Stomach (tissue), 8 donors: ENCODE measurements at regions not wholly inside any gene's neighbourhood (a gene's known extent, or its start where the extent isn't known, plus 50 kb on each side); places are given as distances from the start of the nearest gene placed in this dataset.
"Not testable (repeated sequence)": the region's sequence is repeated elsewhere in the genome, so short reads cannot be mapped to it uniquely, and the experiment has no call there.

ENCODE experiments used
- DNase-seq, 2 donors: peaks; one replicate each; pipeline versions ENCODE4 v3.0.0 to v3.0.0-alpha.2; 2013 to 2019
- H3K27ac ChIP-seq, 5 donors: fragments of 200-600 bp in 4 of 5; sonication (generic) in 4 of 5; one replicate each; pipeline ENCODE4 v1.5.1; 2013 to 2019; ENCODE audit warnings: mild to moderate bottlenecking in 1 of 5, moderate library complexity in 1 of 5
- H3K27me3 ChIP-seq, 3 donors: fragments of 200-600 bp; sonication (generic); one replicate each; pipeline ENCODE4 v1.5.1; 2017 to 2019; ENCODE audit warnings: mixed run types in 1 of 3
- H3K36me3 ChIP-seq, 4 donors: fragments of 200-600 bp; sonication (generic); 1 replicate in 3 of 4; 2 replicates in 1 of 4; pipeline ENCODE4 v1.5.1; 2016 to 2019
- H3K4me1 ChIP-seq, 4 donors: fragments of 200-600 bp; sonication (generic); one replicate each; pipeline ENCODE4 v1.5.1; 2016 to 2019
- H3K4me3 ChIP-seq, 4 donors: fragments of 200-600 bp; sonication (generic) in 3 of 4; one replicate each; pipeline ENCODE4 v1.5.1; 2016 to 2019; ENCODE audit warnings: mild to moderate bottlenecking in 1 of 4
- H3K9me3 ChIP-seq, 4 donors: fragments of 200-600 bp; sonication (generic); one replicate each; pipeline ENCODE4 v1.5.1; 2016 to 2019
- EP300 ChIP-seq: sonication (generic); formaldehyde crosslinking; IDR thresholded peaks from one replicate; pipeline ENCODE4 v1.6.1; 2017; ENCODE audit warnings: antibody characterized with exemption
- POLR2A ChIP-seq, 4 donors: fragments of 450-650 bp; IDR thresholded peaks; one replicate each; pipeline ENCODE4 v1.6.1; 2016; ENCODE audit warnings: antibody characterized with exemption in 4 of 4, control low read depth in 2 of 4, mild to moderate bottlenecking in 1 of 4, moderate library complexity in 1 of 4
- POLR2AphosphoS5 ChIP-seq, 3 donors: sonication (generic); formaldehyde crosslinking; IDR thresholded peaks; one replicate each; pipeline ENCODE4 v1.6.1; 2016; ENCODE audit warnings: antibody characterized with exemption in 3 of 3
- WGBS, 5 donors: extraction: QIAGEN DNeasy Blood & Tissue Kit in 3 of 5; methylation state at CpG; one replicate each; pipeline versions ENCODE4 v1.1.5 to v1.1.7; 2013 to 2018; 5-methylcytosine and 5-hydroxymethylcytosine counted together
- intact Hi-C: fragments of 100-400 bp; cut with DNase I; formaldehyde crosslinking; loops from one replicate; pipeline ENCODE4 v1.15.1; 2023; ENCODE audit warnings: low total_unique reads
- TF ChIP-seq, protein P1 (sequence below), 7 experiments: fragments of 450-650 bp in 4 of 7; fragments of 200-600 bp in 3 of 7; sonication (generic) in 3 of 7; IDR thresholded peaks; one replicate each; pipeline ENCODE4 v1.5.1; 2016 to 2019; ENCODE audit warnings: antibody characterized with exemption in 7 of 7, control low read depth in 2 of 7, mild to moderate bottlenecking in 1 of 7
- donor health status: healthy with polysubstance abuse.
- donor health status: Bipolar disorder and iron deficiency.
- donor health status: healthy.

DNA sequence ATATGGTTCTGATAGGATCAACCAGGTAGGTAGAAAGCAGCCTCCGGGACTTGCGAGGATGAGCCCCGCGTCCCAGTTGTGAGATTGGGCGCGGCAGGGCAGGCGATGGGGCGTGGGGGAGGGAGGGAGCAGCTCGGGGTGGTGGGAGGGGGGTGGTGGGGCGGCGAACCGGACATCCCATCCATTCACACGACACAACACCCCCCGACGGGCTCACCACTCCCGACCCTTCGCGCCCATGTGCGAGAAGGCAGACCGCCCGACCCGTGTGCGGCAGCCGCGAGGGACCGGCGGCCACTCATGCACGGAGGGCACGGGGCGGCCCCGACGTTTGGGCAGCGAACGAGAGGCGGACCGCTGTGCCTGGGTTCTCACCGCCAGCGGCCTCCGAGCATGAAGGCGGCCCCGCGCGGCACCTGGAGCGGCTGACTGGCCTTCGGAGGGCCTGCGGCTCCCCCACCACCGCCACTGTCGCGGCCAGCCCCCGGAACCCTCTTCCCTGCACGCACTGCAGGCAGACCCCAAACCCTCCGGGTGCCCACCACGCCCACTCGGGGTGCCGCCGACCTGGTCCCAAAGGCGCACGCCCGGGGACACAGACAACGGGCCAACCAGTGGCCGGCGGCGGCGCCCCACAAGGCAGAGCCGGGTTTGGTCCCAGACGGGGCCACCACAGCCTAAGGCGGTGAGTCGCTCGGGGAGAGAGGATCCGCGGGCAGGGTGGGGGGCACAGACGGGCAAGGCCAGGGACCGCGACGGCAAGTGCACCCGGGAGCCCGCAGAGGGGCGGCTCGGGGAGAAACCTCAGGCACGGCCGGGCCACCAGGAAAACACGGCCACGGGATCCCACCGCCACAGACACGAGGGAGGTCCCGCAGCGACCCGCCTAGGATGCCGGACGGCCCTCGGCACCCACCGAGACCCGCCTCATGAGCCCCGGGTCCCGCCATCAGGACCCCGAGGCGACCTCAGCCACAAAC is 769.2 kb upstream of the DEFB115 start:
- 35 to 58% (median 50%) methylated on average over 44 to 97 of the region's 97 CpGs for WGBS, 5 donors
- TF ChIP-seq, protein P1, sequence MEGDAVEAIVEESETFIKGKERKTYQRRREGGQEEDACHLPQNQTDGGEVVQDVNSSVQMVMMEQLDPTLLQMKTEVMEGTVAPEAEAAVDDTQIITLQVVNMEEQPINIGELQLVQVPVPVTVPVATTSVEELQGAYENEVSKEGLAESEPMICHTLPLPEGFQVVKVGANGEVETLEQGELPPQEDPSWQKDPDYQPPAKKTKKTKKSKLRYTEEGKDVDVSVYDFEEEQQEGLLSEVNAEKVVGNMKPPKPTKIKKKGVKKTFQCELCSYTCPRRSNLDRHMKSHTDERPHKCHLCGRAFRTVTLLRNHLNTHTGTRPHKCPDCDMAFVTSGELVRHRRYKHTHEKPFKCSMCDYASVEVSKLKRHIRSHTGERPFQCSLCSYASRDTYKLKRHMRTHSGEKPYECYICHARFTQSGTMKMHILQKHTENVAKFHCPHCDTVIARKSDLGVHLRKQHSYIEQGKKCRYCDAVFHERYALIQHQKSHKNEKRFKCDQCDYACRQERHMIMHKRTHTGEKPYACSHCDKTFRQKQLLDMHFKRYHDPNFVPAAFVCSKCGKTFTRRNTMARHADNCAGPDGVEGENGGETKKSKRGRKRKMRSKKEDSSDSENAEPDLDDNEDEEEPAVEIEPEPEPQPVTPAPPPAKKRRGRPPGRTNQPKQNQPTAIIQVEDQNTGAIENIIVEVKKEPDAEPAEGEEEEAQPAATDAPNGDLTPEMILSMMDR (IDR thresholded peaks at IDR 0.05) = no peak
- no peak for TF ChIP-seq EP300
- TF ChIP-seq POLR2AphosphoS5 (IDR thresholded peaks at IDR 0.05) = no peak
- no peak for TF ChIP-seq POLR2A (IDR thresholded peaks at IDR 0.05)
- H3K27ac ChIP-seq = no peak overlapping the region
- peaks cover 2 to 78% (median 66%) of the 10 kb centered on the region in 4 donors for H3K9me3 ChIP-seq
- no peaks in the 10 kb centered on the region for H3K4me1 ChIP-seq
- H3K27me3 ChIP-seq = peaks cover 0 to 37% (median 6%) of the 10 kb centered on the region in 3 donors
- no peak for DNase-seq
- intact Hi-C loops = no loop called here
- H3K4me3 ChIP-seq = peak overlapping the region in 1 of 4 donors; percentile 17
- no peaks in the 10 kb centered on the region for H3K36me3 ChIP-seq

DNA sequence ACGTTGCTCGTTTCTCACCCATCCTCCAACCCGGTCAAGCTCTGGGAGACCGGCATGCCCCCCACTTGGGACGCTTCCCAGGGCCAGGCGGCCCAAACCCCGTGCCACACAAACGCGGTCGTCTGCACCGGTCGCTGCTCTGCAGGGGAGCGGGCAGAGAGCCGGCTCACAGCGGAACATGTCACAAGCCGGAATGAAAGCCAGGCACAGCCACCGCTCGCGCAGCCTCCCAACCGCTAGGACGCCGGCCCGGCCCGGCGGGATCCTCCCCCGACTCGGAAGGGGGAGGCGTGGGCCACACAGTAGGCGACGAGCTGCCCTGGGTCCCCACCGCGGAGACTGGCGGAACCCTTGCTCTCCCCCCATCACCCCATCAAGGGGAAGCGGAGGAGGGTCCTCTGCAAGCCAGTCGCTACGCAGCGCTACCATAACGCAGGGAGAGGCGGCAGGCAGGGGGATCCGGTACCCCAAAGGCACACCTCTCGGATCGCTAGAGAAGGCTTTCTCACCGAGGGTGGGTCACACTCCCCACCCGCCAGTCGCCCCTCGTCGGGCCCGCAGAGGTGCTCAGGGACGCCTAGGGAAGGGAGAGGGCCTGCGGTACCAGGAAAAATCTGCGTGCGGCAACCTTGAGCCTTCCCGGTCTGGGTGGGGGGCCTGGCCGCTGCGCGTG is 768.4 kb upstream of the DEFB115 start:
- H3K4me3 ChIP-seq = peak overlapping the region in 1 of 4 donors; percentile 17
- 18 to 41% (median 30%) methylated on average over 2 to 56 of the region's 56 CpGs for WGBS, 5 donors
- H3K9me3 ChIP-seq = peaks cover 2 to 74% (median 65%) of the 10 kb centered on the region in 4 donors
- DNase-seq = peak in 1 of 2 donors; percentile 5
- H3K36me3 ChIP-seq = no peaks in the 10 kb centered on the region
- intact Hi-C loops = no loop called here
- TF ChIP-seq EP300 (no peak), POLR2A (IDR thresholded peaks at IDR 0.05) (no peak), POLR2AphosphoS5 (IDR thresholded peaks at IDR 0.05) (no peak)
- TF ChIP-seq, protein P1 (IDR thresholded peaks at IDR 0.05) = no peak
- peaks cover 0 to 37% (median 6%) of the 10 kb centered on the region in 3 donors for H3K27me3 ChIP-seq
- H3K27ac ChIP-seq = no peak overlapping the region
- H3K4me1 ChIP-seq = no peaks in the 10 kb centered on the region

DNA sequence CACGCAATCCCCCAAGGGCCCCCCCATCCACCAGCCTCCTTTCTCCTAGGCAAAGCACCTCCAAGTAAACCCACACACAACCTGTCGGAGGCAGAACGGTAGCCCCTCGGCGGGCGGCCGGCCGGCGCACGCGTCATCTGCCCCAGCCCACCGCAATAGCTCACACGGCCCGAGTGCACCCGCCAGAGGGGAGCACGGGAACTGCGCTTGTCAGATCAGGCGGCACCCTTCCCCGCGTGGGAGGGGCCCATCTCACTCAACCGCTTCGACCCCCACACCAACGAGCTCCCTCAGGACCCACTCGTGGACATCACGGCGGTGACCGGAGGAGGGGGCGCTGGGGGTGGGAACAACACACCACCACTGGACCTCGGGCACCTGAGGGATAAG is 767.9 kb upstream of the DEFB115 start:
- TF ChIP-seq EP300 (no peak), POLR2A (IDR thresholded peaks at IDR 0.05) (no peak), POLR2AphosphoS5 (IDR thresholded peaks at IDR 0.05) (no peak)
- TF ChIP-seq, protein P1 (IDR thresholded peaks at IDR 0.05) = no peak
- WGBS, 5 donors = 45 to 78% (median 56%) methylated on average over 10 to 29 of the region's 29 CpGs
- peak in 1 of 2 donors; percentile 13 for DNase-seq
- Histone ChIP-seq H3K4me3 (peak overlapping the region in 1 of 4 donors; percentile 17), H3K27me3 (peaks cover 0 to 37% (median 6%) of the 10 kb centered on the region in 3 donors), H3K9me3 (peaks cover 2 to 68% (median 60%) of the 10 kb centered on the region in 4 donors), H3K4me1 (no peaks in the 10 kb centered on the region), H3K36me3 (no peaks in the 10 kb centered on the region), H3K27ac (no peak overlapping the region)
- intact Hi-C loops = no loop called here

DNA sequence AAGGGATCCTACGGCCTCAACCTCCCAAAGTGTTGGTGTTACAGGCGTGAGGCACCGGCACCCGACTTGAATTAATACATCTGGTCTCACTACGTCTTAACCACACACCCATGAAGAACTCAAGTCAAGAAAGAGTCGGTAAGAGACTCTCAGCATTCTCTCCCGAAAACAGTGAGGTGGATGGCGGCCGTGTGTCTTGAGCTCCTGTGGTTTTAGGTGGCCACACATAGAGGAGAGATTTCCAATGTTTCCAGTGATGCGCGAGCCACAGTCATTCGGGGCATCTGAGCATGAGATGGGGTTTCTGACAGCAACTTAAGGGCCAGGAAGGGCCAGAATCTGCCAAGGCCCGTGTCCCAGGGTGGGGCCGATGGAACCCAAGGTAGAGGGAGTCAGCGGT is 766.4 kb upstream of the DEFB115 start:
- Histone ChIP-seq H3K4me3 (no peak overlapping the region), H3K36me3 (no peaks in the 10 kb centered on the region), H3K4me1 (no peaks in the 10 kb centered on the region), H3K27me3 (peaks cover 0 to 37% (median 6%) of the 10 kb centered on the region in 3 donors), H3K9me3 (peaks cover 0 to 61% (median 45%) of the 10 kb centered on the region in 4 donors), H3K27ac (no peak overlapping the region)
- WGBS, 5 donors = 89 to 93% (median 90%) methylated on average over 13 to 15 of the region's 15 CpGs
- intact Hi-C loops = no loop called here
- no peak for DNase-seq
- no peak for TF ChIP-seq POLR2A (IDR thresholded peaks at IDR 0.05)
- TF ChIP-seq EP300 = no peak
- TF ChIP-seq, protein P1 (IDR thresholded peaks at IDR 0.05) = no peak
- TF ChIP-seq POLR2AphosphoS5 (IDR thresholded peaks at IDR 0.05) = no peak

DNA sequence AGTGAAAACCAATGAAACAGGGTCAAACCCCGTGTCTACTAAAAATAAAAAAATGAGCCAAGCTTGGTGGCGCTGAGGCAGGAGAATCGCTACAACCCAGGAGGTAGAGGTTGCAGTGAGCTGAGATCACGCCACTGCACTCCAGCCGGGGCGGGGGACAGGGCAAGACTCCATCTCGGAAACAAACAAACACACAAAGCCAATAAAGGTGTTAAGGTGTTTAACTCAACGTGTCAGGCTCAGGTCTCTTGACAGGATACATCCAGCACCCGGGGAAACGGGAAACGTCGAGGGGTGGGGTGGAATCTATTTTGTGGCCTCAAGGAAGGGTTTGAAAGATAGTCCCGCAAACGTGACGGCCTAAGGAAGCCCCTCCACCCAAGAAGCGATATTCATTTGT is 760.8 kb upstream of the DEFB115 start:
- WGBS, 5 donors = 72 to 87% (median 80%) methylated on average over 16 of the region's 16 CpGs
- DNase-seq, H3K4me3 ChIP-seq, H3K27ac ChIP-seq, intact Hi-C loops, H3K36me3 ChIP-seq: not testable (repeated sequence)
- Histone ChIP-seq H3K27me3 (peaks cover 0 to 48% (median 0%) of the 10 kb centered on the region in 3 donors), H3K9me3 (peaks cover 0 to 12% (median under 1%) of the 10 kb centered on the region in 4 donors), H3K4me1 (peaks cover 0 to 10% (median 0%) of the 10 kb centered on the region in 4 donors)

DNA sequence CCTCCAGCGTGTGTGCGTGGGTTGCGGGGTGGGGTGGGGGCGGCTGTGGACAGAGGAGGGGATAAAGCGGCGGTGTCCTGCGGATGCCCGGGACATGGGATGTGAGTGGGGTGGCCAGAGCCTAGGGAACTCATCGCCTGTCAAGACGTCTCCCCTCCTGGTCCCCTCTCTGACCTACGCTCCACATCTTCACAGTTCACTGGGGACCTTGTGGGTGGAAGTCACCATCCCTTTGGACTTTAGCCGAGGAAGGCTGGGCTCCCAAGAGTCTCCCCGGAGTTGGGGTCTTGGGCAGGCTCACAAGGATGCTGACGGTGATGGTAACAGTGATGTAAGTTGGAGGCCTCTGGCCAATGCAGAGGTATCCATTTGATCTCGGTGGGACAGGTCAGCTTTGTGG is 760.3 kb upstream of the DEFB115 start:
- H3K9me3 ChIP-seq = peaks cover 0 to 12% (median 0%) of the 10 kb centered on the region in 4 donors
- intact Hi-C loops, DNase-seq, H3K4me3 ChIP-seq, H3K27ac ChIP-seq, H3K36me3 ChIP-seq: not testable (repeated sequence)
- H3K27me3 ChIP-seq = peaks cover 0 to 48% (median 0%) of the 10 kb centered on the region in 3 donors
- H3K4me1 ChIP-seq = peaks cover 0 to 10% (median 0%) of the 10 kb centered on the region in 4 donors
- WGBS, 5 donors = 92 to 100% (median 94%) methylated on average over 1 to 15 of the region's 15 CpGs
